SK-N-SH (cell line): ENCODE measurements at regions not wholly inside any gene's neighbourhood (a gene's known extent, or its start where the extent isn't known, plus 50 kb on each side); places are given as distances from the start of the nearest gene placed in this dataset.

Experiments
- CTCF ChIA-PET: fragments of 300-600, 350-600 bp; formaldehyde crosslinking; extraction: SDS; loops from one replicate; lab custom pipeline; 2021; lab: Yijun Ruan, JAX
- POLR2A ChIA-PET: fragments of 350-600 bp; sonication (Branson Sonifier 250); formaldehyde crosslinking; extraction: SDS; loops from one replicate; lab custom pipeline; 2020; ENCODE audit warnings: antibody characterized with exemption, inconsistent platforms; lab: Yijun Ruan, JAX
- DNase-seq: peaks from one replicate; pipeline ENCODE4 v3.0.0; 2012
- H2AFZ ChIP-seq: fragments of 200-600 bp; sonication (generic); 2 replicates; pipeline ENCODE4 v1.8.1; 2016; ENCODE audit warnings: antibody characterized with exemption, mild to moderate bottlenecking, low read depth
- H3F3A ChIP-seq: fragments of 200-600 bp; sonication (generic); replicated peaks from 2 replicates; pipeline ENCODE3; 2016; ENCODE audit warnings: antibody characterized with exemption, mild to moderate bottlenecking; ENCODE audit not compliant: insufficient read depth
- H3K27ac ChIP-seq, 2 experiments: fragments of 200-500 bp in 1 of 2; fragments of 200-600 bp in 1 of 2; sonication (Bioruptor generic) in 1 of 2; sonication (generic), shearing (Covaris generic) in 1 of 2; 2 replicates each; pipeline versions ENCODE4 v1.5.1 to v1.6.1; 2014 to 2016; ENCODE audit warnings: low read depth in 2 of 2, inconsistent platforms in 1 of 2, low read length in 1 of 2, mild to moderate bottlenecking in 1 of 2, mixed read lengths in 1 of 2
- H3K27me3 ChIP-seq: fragments of 200-600 bp; sonication (generic), shearing (Covaris generic); 2 replicates; pipeline ENCODE4 v1.6.1; 2016; ENCODE audit warnings: mixed run types; ENCODE audit not compliant: insufficient read depth
- H3K36me3 ChIP-seq, 2 experiments: fragments of 200-500 bp in 1 of 2; fragments of 200-600 bp in 1 of 2; sonication (Bioruptor generic) in 1 of 2; sonication (generic) in 1 of 2; replicated peaks in 1 of 2; 2 replicates each; pipeline versions ENCODE3 to v1.5.1; 2014 to 2016; ENCODE audit warnings: low read length in 1 of 2, mild to moderate bottlenecking in 1 of 2; ENCODE audit not compliant: insufficient read depth in 2 of 2, control insufficient read depth in 1 of 2
- H3K4me1 ChIP-seq, 2 experiments: fragments of 200-500 bp in 1 of 2; fragments of 200-600 bp in 1 of 2; sonication (Bioruptor generic) in 1 of 2; sonication (generic), shearing (Covaris generic) in 1 of 2; 2 replicates each; pipeline versions ENCODE4 v1.5.1 to v1.6.1; 2014 to 2016; ENCODE audit warnings: low read depth in 1 of 2, low read length in 1 of 2, mixed run types in 1 of 2; ENCODE audit not compliant: insufficient read depth in 2 of 2, control insufficient read depth in 1 of 2
- H3K4me2 ChIP-seq: fragments of 200-600 bp; sonication (generic), shearing (Covaris generic); 2 replicates; pipeline ENCODE4 v1.6.1; 2017; ENCODE audit warnings: mixed run types
- H3K4me3 ChIP-seq, 2 experiments: fragments of 200-500 bp in 1 of 2; fragments of 200-600 bp in 1 of 2; sonication (Bioruptor generic) in 1 of 2; sonication (generic), shearing (Covaris generic) in 1 of 2; 2 replicates each; pipeline versions ENCODE4 v1.5.1 to v1.8.1; 2014 to 2016; ENCODE audit warnings: low read depth in 2 of 2, inconsistent platforms in 1 of 2, low read length in 1 of 2, mild to moderate bottlenecking in 1 of 2, mixed read lengths in 1 of 2, moderate library complexity in 1 of 2
- H3K79me2 ChIP-seq: fragments of 200-600 bp; sonication (generic); 2 replicates; pipeline ENCODE4 v1.8.1; 2017; ENCODE audit warnings: mild to moderate bottlenecking; ENCODE audit not compliant: insufficient read depth
- H3K9ac ChIP-seq: fragments of 200-600 bp; sonication (generic); 2 replicates; pipeline ENCODE4 v1.6.1; 2017; ENCODE audit warnings: mixed run types
- H3K9me2 ChIP-seq: fragments of 200-600 bp; sonication (generic); 2 replicates; pipeline ENCODE4 v1.6.1; 2017; ENCODE audit warnings: mixed run types
- H3K9me3 ChIP-seq: fragments of 200-600 bp; sonication (generic); 2 replicates; pipeline ENCODE4 v1.6.1; 2017; ENCODE audit warnings: mixed run types, mild to moderate bottlenecking, moderate library complexity
- H4K20me1 ChIP-seq: fragments of 200-600 bp; sonication (generic); 2 replicates; pipeline ENCODE4 v1.6.1; 2017; ENCODE audit warnings: mild to moderate bottlenecking, mixed run types; ENCODE audit not compliant: insufficient read depth
- CHD2 ChIP-seq: fragments of 150-350 bp; IDR thresholded peaks from 2 replicates; pipeline ENCODE4 v1.6.1; 2018; ENCODE audit warnings: low read length; ENCODE audit not compliant: partially characterized antibody
- FOSL2 ChIP-seq: IDR thresholded peaks from 2 replicates; pipeline ENCODE4 v1.4.0; 2012; ENCODE audit warnings: low read depth, mild to moderate bottlenecking, moderate library complexity, borderline replicate concordance
- RCOR1 ChIP-seq: fragments of 150-350 bp; IDR thresholded peaks from 2 replicates; pipeline ENCODE4 v1.6.1; 2017; ENCODE audit warnings: antibody characterized with exemption, low read length
- TEAD4 ChIP-seq: IDR thresholded peaks from 2 replicates; pipeline ENCODE4 v1.4.0; 2012; ENCODE audit warnings: mild to moderate bottlenecking, borderline replicate concordance; ENCODE audit not compliant: insufficient read depth
- YY1 ChIP-seq: IDR thresholded peaks from 2 replicates; pipeline ENCODE4 v1.4.0; 2012; ENCODE audit warnings: low read depth, mild to moderate bottlenecking
- WGBS: methylation state at CpG from one replicate; pipeline ENCODE4 v1.1.6; 2017; ENCODE audit warnings: low lambda C conversion rate; 5-methylcytosine and 5-hydroxymethylcytosine counted together
- TF ChIP-seq, protein P1 (sequence below): fragments of 150-350 bp; IDR thresholded peaks from 2 replicates; pipeline ENCODE4 v1.6.1; 2017; ENCODE audit warnings: antibody characterized with exemption, low read length, low read depth, borderline replicate concordance
- TF ChIP-seq, protein P2 (sequence below): IDR thresholded peaks from 2 replicates; pipeline ENCODE4 v1.4.0; 2012; ENCODE audit warnings: low read depth, borderline replicate concordance
- TF ChIP-seq, protein P3 (sequence below): IDR thresholded peaks from 2 replicates; pipeline ENCODE4 v1.6.1; 2012; ENCODE audit warnings: mild to moderate bottlenecking, low read depth, low read length, moderate library complexity

GRCh38 chr7:142407939-142408570 is 150.2 kb upstream of the PRSS58 start:
- no peaks in the 10 kb centered on the region for H4K20me1 ChIP-seq
- peak overlapping the region; percentile 3 to 24; a peak in 2 of 4 replicates for H3K4me3 ChIP-seq
- no peaks in the 10 kb centered on the region for H3K79me2 ChIP-seq
- ChIA-PET CTCF (interaction anchor here (0.6 to 2.2 kb wide), 8 partner anchors 10 to 89 kb away, joined by 3 to 9 read pairs (median 3); no protein-coding TSS in a partner anchor), POLR2A (no interaction called here)
- no peaks in the 10 kb centered on the region for H3K4me1 ChIP-seq
- H3K9me3 ChIP-seq = no peaks in the 10 kb centered on the region
- peak overlapping the region; percentile 62 for H3K4me2 ChIP-seq
- no peaks in the 10 kb centered on the region for H3K36me3 ChIP-seq
- H2AFZ ChIP-seq = peak overlapping the region; percentile 70
- TF ChIP-seq CHD2 = no peak
- TF ChIP-seq, protein P1, sequence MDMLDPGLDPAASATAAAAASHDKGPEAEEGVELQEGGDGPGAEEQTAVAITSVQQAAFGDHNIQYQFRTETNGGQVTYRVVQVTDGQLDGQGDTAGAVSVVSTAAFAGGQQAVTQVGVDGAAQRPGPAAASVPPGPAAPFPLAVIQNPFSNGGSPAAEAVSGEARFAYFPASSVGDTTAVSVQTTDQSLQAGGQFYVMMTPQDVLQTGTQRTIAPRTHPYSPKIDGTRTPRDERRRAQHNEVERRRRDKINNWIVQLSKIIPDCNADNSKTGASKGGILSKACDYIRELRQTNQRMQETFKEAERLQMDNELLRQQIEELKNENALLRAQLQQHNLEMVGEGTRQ = no peak
- no peak for TF ChIP-seq YY1
- TF ChIP-seq FOSL2 = no peak
- no peak for TF ChIP-seq RCOR1
- TF ChIP-seq, protein P2, sequence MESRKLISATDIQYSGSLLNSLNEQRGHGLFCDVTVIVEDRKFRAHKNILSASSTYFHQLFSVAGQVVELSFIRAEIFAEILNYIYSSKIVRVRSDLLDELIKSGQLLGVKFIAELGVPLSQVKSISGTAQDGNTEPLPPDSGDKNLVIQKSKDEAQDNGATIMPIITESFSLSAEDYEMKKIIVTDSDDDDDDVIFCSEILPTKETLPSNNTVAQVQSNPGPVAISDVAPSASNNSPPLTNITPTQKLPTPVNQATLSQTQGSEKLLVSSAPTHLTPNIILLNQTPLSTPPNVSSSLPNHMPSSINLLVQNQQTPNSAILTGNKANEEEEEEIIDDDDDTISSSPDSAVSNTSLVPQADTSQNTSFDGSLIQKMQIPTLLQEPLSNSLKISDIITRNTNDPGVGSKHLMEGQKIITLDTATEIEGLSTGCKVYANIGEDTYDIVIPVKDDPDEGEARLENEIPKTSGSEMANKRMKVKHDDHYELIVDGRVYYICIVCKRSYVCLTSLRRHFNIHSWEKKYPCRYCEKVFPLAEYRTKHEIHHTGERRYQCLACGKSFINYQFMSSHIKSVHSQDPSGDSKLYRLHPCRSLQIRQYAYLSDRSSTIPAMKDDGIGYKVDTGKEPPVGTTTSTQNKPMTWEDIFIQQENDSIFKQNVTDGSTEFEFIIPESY = no peak
- no peak for TF ChIP-seq TEAD4
- TF ChIP-seq, protein P3, sequence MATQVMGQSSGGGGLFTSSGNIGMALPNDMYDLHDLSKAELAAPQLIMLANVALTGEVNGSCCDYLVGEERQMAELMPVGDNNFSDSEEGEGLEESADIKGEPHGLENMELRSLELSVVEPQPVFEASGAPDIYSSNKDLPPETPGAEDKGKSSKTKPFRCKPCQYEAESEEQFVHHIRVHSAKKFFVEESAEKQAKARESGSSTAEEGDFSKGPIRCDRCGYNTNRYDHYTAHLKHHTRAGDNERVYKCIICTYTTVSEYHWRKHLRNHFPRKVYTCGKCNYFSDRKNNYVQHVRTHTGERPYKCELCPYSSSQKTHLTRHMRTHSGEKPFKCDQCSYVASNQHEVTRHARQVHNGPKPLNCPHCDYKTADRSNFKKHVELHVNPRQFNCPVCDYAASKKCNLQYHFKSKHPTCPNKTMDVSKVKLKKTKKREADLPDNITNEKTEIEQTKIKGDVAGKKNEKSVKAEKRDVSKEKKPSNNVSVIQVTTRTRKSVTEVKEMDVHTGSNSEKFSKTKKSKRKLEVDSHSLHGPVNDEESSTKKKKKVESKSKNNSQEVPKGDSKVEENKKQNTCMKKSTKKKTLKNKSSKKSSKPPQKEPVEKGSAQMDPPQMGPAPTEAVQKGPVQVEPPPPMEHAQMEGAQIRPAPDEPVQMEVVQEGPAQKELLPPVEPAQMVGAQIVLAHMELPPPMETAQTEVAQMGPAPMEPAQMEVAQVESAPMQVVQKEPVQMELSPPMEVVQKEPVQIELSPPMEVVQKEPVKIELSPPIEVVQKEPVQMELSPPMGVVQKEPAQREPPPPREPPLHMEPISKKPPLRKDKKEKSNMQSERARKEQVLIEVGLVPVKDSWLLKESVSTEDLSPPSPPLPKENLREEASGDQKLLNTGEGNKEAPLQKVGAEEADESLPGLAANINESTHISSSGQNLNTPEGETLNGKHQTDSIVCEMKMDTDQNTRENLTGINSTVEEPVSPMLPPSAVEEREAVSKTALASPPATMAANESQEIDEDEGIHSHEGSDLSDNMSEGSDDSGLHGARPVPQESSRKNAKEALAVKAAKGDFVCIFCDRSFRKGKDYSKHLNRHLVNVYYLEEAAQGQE = no peak
- H3K9ac ChIP-seq = no peak overlapping the region
- H3K9me2 ChIP-seq = no peaks in the 10 kb centered on the region
- 55% methylated on average over 8 of the region's 8 CpGs for WGBS
- peaks cover 7% of the 10 kb centered on the region; the same call in 1 of the 2 replicates for H3K27me3 ChIP-seq
- H3K27ac ChIP-seq = no peak overlapping the region
- DNase-seq = no peak
- H3F3A ChIP-seq = no peaks in the 10 kb centered on the region
